Brain microvascular endothelial cell (primary cell): ENCODE measurements at regions not wholly inside any gene's neighbourhood (a gene's known extent, or its start where the extent isn't known, plus 50 kb on each side); places are given as distances from the start of the nearest gene placed in this dataset.

Source experiments
- DNase-seq: peaks from one replicate; pipeline ENCODE4 v3.0.0-alpha.2; 2020
- H3K27ac ChIP-seq: fragments of 250-450 bp; sonication (Bioruptor Pico); 2 replicates; pipeline ENCODE4 v1.5.1; 2020; ENCODE audit warnings: mild to moderate bottlenecking, moderate library complexity
- H3K27me3 ChIP-seq: fragments of 250-450 bp; sonication (Bioruptor Pico); replicated peaks from 2 replicates; pipeline ENCODE4 v1.5.1; 2020; ENCODE audit warnings: mild to moderate bottlenecking
- H3K36me3 ChIP-seq: fragments of 250-450 bp; sonication (Bioruptor Pico); replicated peaks from 2 replicates; pipeline ENCODE4 v1.5.1; 2020; ENCODE audit warnings: mild to moderate bottlenecking
- H3K4me3 ChIP-seq: 2 replicates; pipeline ENCODE4 v1.5.1; 2011; ENCODE audit warnings: low read depth, mild to moderate bottlenecking, control low read depth, low read length, moderate library complexity
- CTCF ChIP-seq: IDR thresholded peaks from 2 replicates; pipeline ENCODE4 v1.5.1; 2011; ENCODE audit warnings: low read depth, mild to moderate bottlenecking, moderate library complexity, low read length, control low read depth, inconsistent platforms; ENCODE audit errors: missing control alignments
- in situ Hi-C: cut with HindIII; loops from 2 replicates; pipeline ENCODE4 v1.10.0; 2017; ENCODE audit warnings: low sequenced_read_pairs, low pct_ligation_motif_present

GRCh38 chr9:31255211-31255610 is 1129.2 kb upstream of the ACO1 start:
- Histone ChIP-seq H3K27ac (no peak overlapping the region), H3K27me3 (no peaks in the 10 kb centered on the region), H3K36me3 (no peaks in the 10 kb centered on the region), H3K4me3 (no peak overlapping the region)
- in situ Hi-C loops: no loop called here
- no peak for DNase-seq
- no peak for TF ChIP-seq CTCF

DNA sequence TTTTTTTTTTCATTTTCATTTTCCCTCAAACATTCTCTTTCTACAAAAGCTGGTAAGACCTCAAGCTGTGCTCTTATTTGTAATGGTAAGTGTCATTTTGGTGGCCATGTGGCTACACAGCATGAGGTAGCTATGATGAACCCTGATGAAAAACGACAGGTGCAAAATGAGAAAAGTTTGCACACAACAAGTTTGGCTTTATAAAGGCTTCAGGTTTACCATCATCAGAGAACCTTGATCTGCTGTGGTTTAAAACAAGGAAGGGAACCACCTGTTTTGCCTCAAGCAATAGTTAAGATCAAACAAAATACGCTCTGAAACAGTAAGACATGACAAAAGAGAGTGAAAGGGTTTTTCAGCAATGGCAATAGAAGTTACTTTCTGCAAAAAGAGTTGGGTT is 1124.6 kb upstream of the ACO1 start:
- Histone ChIP-seq H3K27me3 (no peaks in the 10 kb centered on the region), H3K36me3 (no peaks in the 10 kb centered on the region), H3K4me3 (no peak overlapping the region), H3K27ac (no peak overlapping the region)
- DNase-seq: no peak
- in situ Hi-C loops: no loop called here
- TF ChIP-seq CTCF: no peak

- DNase-seq: no peak
- H3K4me3 ChIP-seq: no peak overlapping the region
- H3K27ac ChIP-seq: no peak overlapping the region
- no peak for TF ChIP-seq CTCF
- no peaks in the 10 kb centered on the region for H3K27me3 ChIP-seq
- H3K36me3 ChIP-seq: no peaks in the 10 kb centered on the region
- in situ Hi-C loops: no loop called here
These were observed 1111.8 kb upstream of the ACO1 start for GRCh38 chr9:31272456-31273295.

DNA sequence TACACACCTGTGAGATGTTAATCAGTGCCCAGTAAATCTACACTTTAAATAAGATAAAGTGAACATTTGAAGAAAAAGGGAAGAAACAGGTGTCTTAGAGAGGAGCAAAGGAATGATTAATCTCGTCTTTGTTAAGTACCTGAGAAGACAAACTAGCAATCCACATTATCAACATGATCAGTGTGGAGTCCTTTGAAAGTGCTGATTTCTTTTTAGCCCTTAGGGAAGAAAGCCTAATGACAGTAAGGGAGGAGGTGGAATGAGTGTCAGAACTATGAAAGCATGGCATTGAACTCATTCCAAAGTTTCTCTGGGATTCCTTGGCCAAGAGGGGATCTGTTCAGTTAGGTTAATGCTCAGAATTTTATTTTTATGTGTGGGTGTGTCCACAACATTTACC is 1109.0 kb upstream of the ACO1 start:
- in situ Hi-C loops: no loop called here
- no peak for DNase-seq
- Histone ChIP-seq H3K36me3 (no peaks in the 10 kb centered on the region), H3K27ac (no peak overlapping the region), H3K27me3 (no peaks in the 10 kb centered on the region), H3K4me3 (no peak overlapping the region)
- TF ChIP-seq CTCF: no peak

DNA sequence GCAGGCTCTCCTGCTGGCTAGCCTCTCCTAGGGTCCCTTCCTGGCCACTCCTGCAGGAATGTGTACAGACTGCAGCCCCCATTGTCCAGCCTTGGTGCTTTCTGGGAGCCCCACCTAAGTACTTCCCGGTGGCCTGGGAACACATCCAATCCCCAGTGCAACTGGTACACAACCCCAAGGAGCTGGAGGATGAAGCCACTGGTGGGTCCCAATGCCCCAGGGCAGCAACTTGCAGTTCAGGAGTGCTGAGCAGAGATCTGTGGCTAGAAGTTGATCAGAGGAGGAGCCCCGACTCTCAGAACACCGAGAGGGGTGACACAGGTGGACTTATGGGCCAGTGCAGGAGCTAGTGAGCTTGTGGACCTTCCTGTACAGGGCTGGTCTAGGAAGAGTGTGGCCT is 1093.7 kb upstream of the ACO1 start:
- H3K36me3 ChIP-seq: no peaks in the 10 kb centered on the region
- in situ Hi-C loops: no loop called here
- no peak for TF ChIP-seq CTCF
- H3K27me3 ChIP-seq: no peaks in the 10 kb centered on the region
- DNase-seq: no peak
- no peak overlapping the region for H3K4me3 ChIP-seq
- no peak overlapping the region for H3K27ac ChIP-seq
